ENCODE measurements at regions not wholly inside any gene's neighbourhood (a gene's known extent, or its start where the extent isn't known, plus 50 kb on each side); places are given as distances from the start of the nearest gene placed in this dataset.

DNA sequence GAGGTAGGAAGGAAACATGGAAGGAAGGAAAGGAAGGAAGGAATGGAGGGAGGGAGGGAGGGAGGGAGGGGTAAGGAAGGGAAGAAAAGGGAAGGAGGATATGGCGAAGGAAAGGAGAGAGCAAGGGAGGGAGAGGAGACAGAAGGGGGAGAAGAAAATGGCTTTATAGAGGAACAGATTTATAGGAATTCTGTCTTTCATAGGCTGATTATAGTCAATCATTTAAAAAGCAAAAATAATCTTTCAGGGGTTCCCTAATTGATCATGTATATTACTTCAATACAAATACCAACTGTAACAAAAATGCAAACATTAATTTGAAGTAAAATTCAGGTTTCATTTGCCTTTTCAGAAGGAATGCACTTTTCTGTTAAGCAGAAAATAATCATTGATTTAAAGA lies 519.1 kb downstream of the MDFIC start:
- in situ Hi-C loops (cut with HindIII; ENCODE audit: low sequenced_read_pairs): no loop called here
- no peak for DNase-seq (ENCODE audit: low read depth, low spot score)
- no peak overlapping the region for H3K4me3 ChIP-seq (ENCODE audit: low read depth, low read length)
- TF ChIP-seq, protein P1, sequence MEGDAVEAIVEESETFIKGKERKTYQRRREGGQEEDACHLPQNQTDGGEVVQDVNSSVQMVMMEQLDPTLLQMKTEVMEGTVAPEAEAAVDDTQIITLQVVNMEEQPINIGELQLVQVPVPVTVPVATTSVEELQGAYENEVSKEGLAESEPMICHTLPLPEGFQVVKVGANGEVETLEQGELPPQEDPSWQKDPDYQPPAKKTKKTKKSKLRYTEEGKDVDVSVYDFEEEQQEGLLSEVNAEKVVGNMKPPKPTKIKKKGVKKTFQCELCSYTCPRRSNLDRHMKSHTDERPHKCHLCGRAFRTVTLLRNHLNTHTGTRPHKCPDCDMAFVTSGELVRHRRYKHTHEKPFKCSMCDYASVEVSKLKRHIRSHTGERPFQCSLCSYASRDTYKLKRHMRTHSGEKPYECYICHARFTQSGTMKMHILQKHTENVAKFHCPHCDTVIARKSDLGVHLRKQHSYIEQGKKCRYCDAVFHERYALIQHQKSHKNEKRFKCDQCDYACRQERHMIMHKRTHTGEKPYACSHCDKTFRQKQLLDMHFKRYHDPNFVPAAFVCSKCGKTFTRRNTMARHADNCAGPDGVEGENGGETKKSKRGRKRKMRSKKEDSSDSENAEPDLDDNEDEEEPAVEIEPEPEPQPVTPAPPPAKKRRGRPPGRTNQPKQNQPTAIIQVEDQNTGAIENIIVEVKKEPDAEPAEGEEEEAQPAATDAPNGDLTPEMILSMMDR (IDR thresholded peaks at IDR 0.05; ENCODE audit: low read depth, low read length): no peak

- TF ChIP-seq, protein P1 (IDR thresholded peaks at IDR 0.05; ENCODE audit: low read depth, low read length): no peak
- no peak for DNase-seq (ENCODE audit: low read depth, low spot score)
- in situ Hi-C loops (cut with HindIII; ENCODE audit: low sequenced_read_pairs): no loop called here
- H3K4me3 ChIP-seq (ENCODE audit: low read depth, low read length): no peak overlapping the region
Measured at GRCh38 chr7:115435178-115435577, 513.3 kb downstream of the MDFIC start.

DNA sequence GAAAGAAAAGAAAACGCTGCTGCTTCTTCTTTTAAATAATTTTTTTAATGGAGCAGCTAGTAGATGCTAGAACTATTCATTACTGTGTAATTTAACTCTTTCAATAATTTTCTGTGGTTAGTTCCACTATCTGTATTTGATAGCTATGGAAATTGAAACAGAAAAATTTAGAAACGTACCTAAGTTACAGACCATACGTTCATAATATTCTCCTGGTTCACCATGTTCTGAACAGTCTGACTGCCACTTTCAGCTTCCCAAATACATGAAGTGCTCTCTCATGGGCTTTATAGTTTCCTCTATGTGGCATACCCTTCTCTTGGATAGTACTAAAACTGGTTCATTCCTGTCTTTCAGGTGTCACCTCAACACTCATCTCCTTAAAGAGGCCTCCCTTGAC lies 508.0 kb downstream of the MDFIC start:
- in situ Hi-C loops (cut with HindIII; ENCODE audit: low sequenced_read_pairs): no loop called here
- TF ChIP-seq, protein P1 (IDR thresholded peaks at IDR 0.05; ENCODE audit: low read depth, low read length): no peak
- no peak overlapping the region for H3K4me3 ChIP-seq (ENCODE audit: low read depth, low read length)
- DNase-seq (ENCODE audit: low read depth, low spot score): no peak

GRCh38 chr7:115417662-115418061 lies 495.8 kb downstream of the MDFIC start:
- in situ Hi-C loops (cut with HindIII; ENCODE audit: low sequenced_read_pairs): no loop called here
- TF ChIP-seq, protein P1 (IDR thresholded peaks at IDR 0.05; ENCODE audit: low read depth, low read length): no peak
- no peak for DNase-seq (ENCODE audit: low read depth, low spot score)
- H3K4me3 ChIP-seq (ENCODE audit: low read depth, low read length): no peak overlapping the region

DNA sequence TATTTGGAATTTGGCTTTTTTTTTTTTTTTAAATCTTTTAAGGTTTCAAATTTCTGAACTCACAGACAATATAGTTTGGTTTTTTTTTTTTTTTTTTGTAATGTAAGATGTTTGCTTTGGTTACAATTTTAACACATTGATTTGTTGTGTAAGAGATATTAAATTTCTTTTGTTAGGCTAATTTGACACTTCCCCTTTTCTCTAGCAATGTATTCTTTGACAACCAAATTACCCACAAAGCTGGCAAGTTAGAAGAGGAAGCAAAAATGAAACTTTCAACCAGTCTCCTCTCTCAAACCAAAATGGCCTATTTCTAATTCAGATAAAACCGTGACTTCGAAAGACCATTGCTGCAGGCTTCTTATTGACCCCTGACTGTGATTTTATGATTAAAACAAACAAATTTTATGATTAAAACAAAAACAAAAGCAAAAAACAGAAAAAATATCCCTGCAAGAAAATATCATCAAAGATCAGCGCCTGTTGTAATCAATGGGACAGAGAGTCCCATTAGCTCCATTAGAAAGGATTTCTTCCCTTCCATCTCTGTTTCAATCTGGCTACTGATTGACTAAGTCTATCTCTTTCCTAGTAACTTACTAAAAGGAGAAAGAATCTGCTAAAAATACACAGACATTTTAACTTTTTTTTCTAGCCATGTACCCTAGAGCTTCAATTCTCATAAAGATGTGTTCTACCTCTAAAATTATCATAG lies 489.2 kb downstream of the MDFIC start:
- H3K4me3 ChIP-seq (ENCODE audit: low read depth, low read length): no peak overlapping the region

DNA sequence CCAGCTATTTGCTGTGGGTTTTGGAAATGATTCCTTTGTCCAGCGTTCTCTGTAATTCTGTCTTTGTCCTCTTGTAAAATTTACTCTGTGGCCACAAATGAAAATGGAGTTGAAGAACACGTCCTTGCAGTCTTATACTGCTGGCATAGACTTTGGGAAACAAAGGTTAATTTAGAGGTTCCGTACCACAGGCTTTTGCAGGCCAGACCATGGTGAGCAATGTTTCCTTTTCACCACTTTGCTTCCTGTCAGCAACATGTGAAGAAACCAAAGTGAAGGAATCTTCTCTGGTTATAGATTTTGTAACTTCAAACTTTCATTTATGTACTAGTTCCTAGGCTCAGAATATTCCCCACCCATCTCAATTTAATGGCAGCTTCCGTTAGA lies 488.5 kb downstream of the MDFIC start:
- H3K4me3 ChIP-seq (ENCODE audit: low read depth, low read length): no peak overlapping the region
- in situ Hi-C loops (cut with HindIII; ENCODE audit: low sequenced_read_pairs): no loop called here
- peak; percentile 45 for DNase-seq (ENCODE audit: low read depth, low spot score)
- TF ChIP-seq, protein P1 (IDR thresholded peaks at IDR 0.05; ENCODE audit: low read depth, low read length): no peak

More for the DNA sequence above, 489.2 kb downstream of the MDFIC start:
- TF ChIP-seq, protein P1 (IDR thresholded peaks at IDR 0.05; ENCODE audit: low read depth, low read length): no peak
- DNase-seq (ENCODE audit: low read depth, low spot score): no peak
- in situ Hi-C loops (cut with HindIII; ENCODE audit: low sequenced_read_pairs): no loop called here
